MCF 10A (cell line): ENCODE measurements at regions not wholly inside any gene's neighbourhood (a gene's known extent, or its start where the extent isn't known, plus 50 kb on each side); places are given as distances from the start of the nearest gene placed in this dataset.
"Not testable (repeated sequence)": the region's sequence is repeated elsewhere in the genome, so short reads cannot be mapped to it uniquely, and the experiment has no call there.

Experiments used
- BruUV-seq: library from RNA; stranded (reverse); fragments of 400-500 nt; replicated peaks from 2 replicates; lab custom pipeline; 2021; lab: Mats Ljungman, UMichigan
- CTCF ChIA-PET: fragments of 300-600 bp; sonication (Branson Sonifier 250); formaldehyde crosslinking; extraction: SDS; loops from one replicate; lab custom pipeline; 2021; ENCODE audit warnings: antibody characterized with exemption, inconsistent platforms; lab: Yijun Ruan, JAX
- POLR2A ChIA-PET: fragments of 300-600, 350-650 bp; sonication (Branson Sonifier 250); formaldehyde crosslinking; extraction: SDS; loops from one replicate; lab custom pipeline; 2020; ENCODE audit warnings: antibody characterized with exemption, inconsistent platforms; lab: Yijun Ruan, JAX
- DNase-seq: peaks from one replicate; pipeline ENCODE4 v3.0.0-alpha.2; 2018; ENCODE audit not compliant: unreplicated experiment
- H3K27ac Mint-ChIP-seq: one replicate; pipeline ENCODE4 v1.8.0; 2022; ENCODE audit warnings: mild to moderate bottlenecking, low read depth, mixed read lengths; ENCODE audit not compliant: unreplicated experiment
- H3K27me3 Mint-ChIP-seq: one replicate; pipeline ENCODE4 v1.8.0; 2022; ENCODE audit warnings: mixed read lengths; ENCODE audit not compliant: insufficient read depth, unreplicated experiment
- H3K36me3 Mint-ChIP-seq: one replicate; pipeline ENCODE4 v1.8.0; 2022; ENCODE audit warnings: mild to moderate bottlenecking, moderate library complexity, mixed read lengths; ENCODE audit not compliant: insufficient read depth, unreplicated experiment
- H3K4me1 Mint-ChIP-seq: one replicate; pipeline ENCODE4 v1.8.0; 2022; ENCODE audit warnings: mixed read lengths; ENCODE audit not compliant: insufficient read depth, unreplicated experiment
- H3K4me3 Mint-ChIP-seq: one replicate; pipeline ENCODE4 v1.8.0; 2022; ENCODE audit warnings: mild to moderate bottlenecking, moderate library complexity, mixed read lengths; ENCODE audit not compliant: unreplicated experiment
- H3K9me3 Mint-ChIP-seq: one replicate; pipeline ENCODE4 v1.8.0; 2022; ENCODE audit warnings: mixed read lengths; ENCODE audit not compliant: unreplicated experiment
- CTCF ChIP-seq: fragments of 200-600 bp; IDR thresholded peaks from one replicate; pipeline ENCODE4 v1.8.0; 2022; ENCODE audit warnings: antibody characterized with exemption, mild to moderate bottlenecking; ENCODE audit not compliant: unreplicated experiment
- intact Hi-C: fragments of 100-400 bp; cut with micrococcal nuclease; formaldehyde crosslinking; loops from 2 replicates; pipeline ENCODE4 v1.14.1; 2022

- H3K27ac Mint-ChIP-seq: no peak overlapping the region
- no TSS peak for BruUV-seq
- TF ChIP-seq CTCF: no peak
- peaks cover 21% of the 10 kb centered on the region for H3K9me3 Mint-ChIP-seq
- DNase-seq: no peak
- CTCF ChIA-PET: no interaction called here
- no peaks in the 10 kb centered on the region for H3K36me3 Mint-ChIP-seq
- H3K4me1 Mint-ChIP-seq: no peaks in the 10 kb centered on the region
- H3K27me3 Mint-ChIP-seq: no peaks in the 10 kb centered on the region
- POLR2A ChIA-PET: no interaction called here
- intact Hi-C loops: no loop called here
- H3K4me3 Mint-ChIP-seq: no peak overlapping the region
These were observed 1220.8 kb downstream of the TYW1 start for GRCh38 chr7:68217426-68217825.

- no peak for DNase-seq
- BruUV-seq: no TSS peak
- H3K36me3 Mint-ChIP-seq: no peaks in the 10 kb centered on the region
These were observed 1221.8 kb downstream of the TYW1 start for GRCh38 chr7:68218461-68218860.

DNA sequence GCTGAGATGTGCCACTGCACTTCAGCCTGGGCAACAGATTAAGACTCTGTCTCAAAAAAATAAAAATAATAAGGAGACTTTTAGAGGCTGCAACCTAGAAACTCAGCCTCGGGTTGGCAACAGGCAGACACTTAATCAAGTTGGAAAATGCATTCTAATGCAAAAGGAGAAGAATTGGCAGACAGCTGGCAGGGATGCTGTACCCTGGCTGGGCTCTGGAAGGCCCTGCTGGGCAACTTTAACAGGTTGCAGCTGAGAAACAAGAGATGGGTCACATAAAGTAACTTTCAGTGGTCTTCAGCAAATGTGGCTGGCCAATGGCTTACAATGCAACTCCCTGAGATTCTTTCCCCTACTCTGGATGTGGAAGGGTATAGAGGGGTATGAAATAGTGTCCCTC, 1225.7 kb downstream of the TYW1 start:
- POLR2A ChIA-PET: no interaction called here
- Mint-ChIP-seq H3K27me3 (no peaks in the 10 kb centered on the region), H3K4me1 (no peaks in the 10 kb centered on the region), H3K9me3 (peaks cover 34% of the 10 kb centered on the region), H3K27ac (no peak overlapping the region), H3K36me3 (no peaks in the 10 kb centered on the region), H3K4me3 (no peak overlapping the region)
- CTCF ChIA-PET: no interaction called here
- no peak for TF ChIP-seq CTCF
- DNase-seq: no peak
- no TSS peak for BruUV-seq
- intact Hi-C loops: no loop called here

More at GRCh38 chr7:68218461-68218860, 1221.8 kb downstream of the TYW1 start:
- Mint-ChIP-seq H3K4me3 (no peak overlapping the region), H3K4me1 (no peaks in the 10 kb centered on the region), H3K9me3 (peaks cover 18% of the 10 kb centered on the region), H3K27ac (no peak overlapping the region), H3K27me3 (no peaks in the 10 kb centered on the region)
- intact Hi-C loops: no loop called here
- ChIA-PET CTCF (no interaction called here), POLR2A (no interaction called here)
- no peak for TF ChIP-seq CTCF

- ChIA-PET POLR2A (no interaction called here), CTCF (interaction anchor here (0.6 kb wide), 1 partner anchor 11 kb away, joined by 5 read pairs; no protein-coding TSS in a partner anchor)
- Mint-ChIP-seq H3K27ac (no peak overlapping the region), H3K9me3 (peaks cover 30% of the 10 kb centered on the region), H3K4me3 (no peak overlapping the region), H3K36me3 (no peaks in the 10 kb centered on the region), H3K4me1 (no peaks in the 10 kb centered on the region), H3K27me3 (no peaks in the 10 kb centered on the region)
- intact Hi-C loops: no loop called here
- no peak for TF ChIP-seq CTCF
- DNase-seq: no peak
- BruUV-seq: no TSS peak
These were observed 1227.6 kb downstream of the TYW1 start for GRCh38 chr7:68224041-68224741.

- POLR2A ChIA-PET, H3K4me3 Mint-ChIP-seq, CTCF ChIA-PET, H3K27me3 Mint-ChIP-seq, intact Hi-C loops, BruUV-seq, H3K27ac Mint-ChIP-seq, H3K36me3 Mint-ChIP-seq, H3K4me1 Mint-ChIP-seq, DNase-seq: not testable (repeated sequence)
- peaks cover 34% of the 10 kb centered on the region for H3K9me3 Mint-ChIP-seq
These were observed 1234.4 kb downstream of the TYW1 start for GRCh38 chr7:68231011-68231410.
